Left forelimb (tissue), 1 donor: ENCODE measurements at regions not wholly inside any gene's neighbourhood (a gene's known extent, or its start where the extent isn't known, plus 50 kb on each side); places are given as distances from the start of the nearest gene placed in this dataset.
"Not testable (repeated sequence)": the region's sequence is repeated elsewhere in the genome, so short reads cannot be mapped to it uniquely, and the experiment has no call there.

Source experiments
- DNase-seq: peaks from one replicate; pipeline ENCODE4 v3.0.0-alpha.2; 2018; ENCODE audit warnings: low spot score

- not testable (repeated sequence) for DNase-seq
These were observed 863.9 kb upstream of the DEFB115 start for GRCh38 chr20:30393523-30393922.

- DNase-seq = not testable (repeated sequence)
These were observed 860.4 kb upstream of the DEFB115 start for GRCh38 chr20:30397111-30397510.

- not testable (repeated sequence) for DNase-seq
These were observed 852.4 kb upstream of the DEFB115 start for GRCh38 chr20:30405061-30405460.

- DNase-seq = not testable (repeated sequence)
These were observed 851.9 kb upstream of the DEFB115 start for GRCh38 chr20:30405585-30405984.

- DNase-seq = not testable (repeated sequence)
These were observed 851.1 kb upstream of the DEFB115 start for GRCh38 chr20:30406370-30406769.

- DNase-seq = no peak
These were observed 844.5 kb upstream of the DEFB115 start for GRCh38 chr20:30412972-30413371.

GRCh38 chr20:30417387-30417786, 840.1 kb upstream of the DEFB115 start:
- not testable (repeated sequence) for DNase-seq

GRCh38 chr20:30418378-30418777, 839.1 kb upstream of the DEFB115 start:
- DNase-seq = not testable (repeated sequence)

GRCh38 chr20:30419466-30419865, 838.0 kb upstream of the DEFB115 start:
- DNase-seq = no peak

GRCh38 chr20:30419871-30420420, 837.5 kb upstream of the DEFB115 start:
- DNase-seq = not testable (repeated sequence)
